GM23248 (cell line): ENCODE measurements at regions not wholly inside any gene's neighbourhood (a gene's known extent, or its start where the extent isn't known, plus 50 kb on each side); places are given as distances from the start of the nearest gene placed in this dataset.

ENCODE experiments used
- DNase-seq: peaks from one replicate; pipeline ENCODE4 v3.0.0-alpha.2; 2015
- H2AFZ ChIP-seq: fragments of 200-600 bp; sonication (generic); 2 replicates; pipeline ENCODE4 v1.6.1; 2016; ENCODE audit warnings: antibody characterized with exemption
- H3F3A ChIP-seq: fragments of 200-600 bp; sonication (generic); 2 replicates; pipeline ENCODE4 v1.6.1; 2016; ENCODE audit warnings: mild to moderate bottlenecking, antibody characterized with exemption, mixed run types; ENCODE audit not compliant: insufficient read depth
- H3K27ac ChIP-seq: fragments of 200-600 bp; sonication (generic); 2 replicates; pipeline ENCODE4 v1.5.1; 2016; ENCODE audit warnings: mild to moderate bottlenecking
- H3K27me3 ChIP-seq: fragments of 200-600 bp; sonication (generic); replicated peaks from 2 replicates; pipeline ENCODE4 v1.6.1; 2016; ENCODE audit warnings: mild to moderate bottlenecking; ENCODE audit not compliant: insufficient read depth
- H3K36me3 ChIP-seq: fragments of 200-600 bp; sonication (generic); 2 replicates; pipeline ENCODE4 v1.6.1; 2016; ENCODE audit warnings: low read depth, mild to moderate bottlenecking
- H3K4me1 ChIP-seq: fragments of 200-600 bp; sonication (generic); 2 replicates; pipeline ENCODE4 v1.6.1; 2016; ENCODE audit warnings: mild to moderate bottlenecking; ENCODE audit not compliant: insufficient read depth
- H3K4me2 ChIP-seq: fragments of 200-600 bp; sonication (generic); one replicate; pipeline ENCODE4 v1.6.1; 2016; ENCODE audit warnings: mild to moderate bottlenecking; ENCODE audit not compliant: unreplicated experiment
- H3K4me3 ChIP-seq: fragments of 200-600 bp; sonication (generic); 2 replicates; pipeline ENCODE4 v1.5.1; 2016; ENCODE audit warnings: mild to moderate bottlenecking
- H3K79me2 ChIP-seq: fragments of 200-600 bp; sonication (generic); 2 replicates; pipeline ENCODE4 v1.6.1; 2016; ENCODE audit warnings: mild to moderate bottlenecking; ENCODE audit not compliant: insufficient read depth
- H3K9ac ChIP-seq: fragments of 200-600 bp; sonication (generic); 2 replicates; pipeline ENCODE4 v1.6.1; 2016; ENCODE audit warnings: mild to moderate bottlenecking
- H3K9me2 ChIP-seq: fragments of 200-600 bp; sonication (generic); 2 replicates; pipeline ENCODE4 v1.6.1; 2016; ENCODE audit warnings: mixed run types, mild to moderate bottlenecking, moderate library complexity; ENCODE audit not compliant: insufficient read depth
- H3K9me3 ChIP-seq: fragments of 200-600 bp; sonication (generic); one replicate; pipeline ENCODE4 v1.6.1; 2017; ENCODE audit warnings: low read depth
- H4K20me1 ChIP-seq: fragments of 200-600 bp; sonication (generic); 2 replicates; pipeline ENCODE4 v1.6.0; 2016; ENCODE audit not compliant: insufficient read depth
- EZH2 ChIP-seq: fragments of 200-600 bp; sonication (generic); IDR thresholded peaks from 2 replicates; pipeline ENCODE4 v1.6.1; 2018; ENCODE audit warnings: antibody characterized with exemption, mild to moderate bottlenecking; ENCODE audit not compliant: insufficient read depth, poor library complexity, severe bottlenecking
- EZH2phosphoT487 ChIP-seq: fragments of 200-600 bp; sonication (generic); IDR thresholded peaks from 2 replicates; pipeline ENCODE4 v1.6.1; 2018; ENCODE audit warnings: antibody characterized with exemption, moderate library complexity, mild to moderate bottlenecking, low read depth; ENCODE audit not compliant: insufficient read depth
- WGBS, 2 experiments: methylation state at CpG; one replicate each; pipeline ENCODE4 v1.1.6; 2015 to 2017; ENCODE audit warnings: low lambda C conversion rate in 2 of 2, low coverage in 1 of 2; ENCODE audit errors: missing lambda C conversion rate in 2 of 2; 5-methylcytosine and 5-hydroxymethylcytosine counted together
- in situ Hi-C: fragments of 300-500 bp; cut with MboI; formaldehyde crosslinking; loops from 2 replicates; pipeline ENCODE4 v1.15.0; 2020

GRCh38 chr7:106545275-106545674, 115.7 kb downstream of the CCDC71L start:
- TF ChIP-seq EZH2 (no peak), EZH2phosphoT487 (no peak)
- in situ Hi-C loops = no loop called here
- Histone ChIP-seq H3K36me3 (no peaks in the 10 kb centered on the region), H3K79me2 (no peaks in the 10 kb centered on the region), H3K9ac (no peak overlapping the region), H3F3A (peaks cover 18% of the 10 kb centered on the region), H3K4me3 (no peak overlapping the region), H3K9me3 (no peaks in the 10 kb centered on the region), H3K27me3 (no peaks in the 10 kb centered on the region), H3K27ac (no peak overlapping the region), H2AFZ (no peak overlapping the region; the same call in 1 of the 2 replicates), H4K20me1 (no peaks in the 10 kb centered on the region), H3K9me2 (no peaks in the 10 kb centered on the region), H3K4me2 (no peak overlapping the region), H3K4me1 (peaks cover 28% of the 10 kb centered on the region)
- 92 to 93% methylated on average over 3 of the region's 3 CpGs for WGBS, 2 experiments
- no peak for DNase-seq

DNA sequence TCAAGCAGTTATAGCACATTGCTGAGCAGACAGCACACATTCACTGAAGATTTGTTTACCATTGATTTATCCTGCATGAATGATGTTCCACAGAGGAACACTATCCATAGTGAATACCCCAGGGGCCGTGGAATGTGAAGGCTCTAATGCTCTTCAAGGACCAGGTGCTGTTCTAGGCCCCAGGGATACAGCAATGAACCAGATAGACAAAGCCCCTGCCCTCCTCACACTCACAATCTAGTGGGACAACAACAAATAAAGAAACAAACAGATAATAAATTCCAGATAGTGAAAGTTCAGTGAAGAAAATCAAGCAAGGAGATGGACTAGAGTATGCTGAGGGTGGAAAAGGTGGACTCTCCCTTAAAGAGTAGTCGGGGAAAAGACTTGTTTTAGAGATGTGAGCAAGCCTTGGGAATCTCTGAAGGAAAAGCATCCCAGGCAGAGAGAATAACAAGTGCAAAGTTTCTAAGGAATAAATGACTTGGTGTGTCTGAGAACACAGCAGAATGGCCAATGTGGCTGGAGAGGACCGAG, 117.7 kb downstream of the CCDC71L start:
- no peak for DNase-seq
- in situ Hi-C loops = no loop called here
- Histone ChIP-seq H3K4me2 (peak overlapping the region; percentile 40), H3K79me2 (no peaks in the 10 kb centered on the region), H3K27me3 (no peaks in the 10 kb centered on the region), H2AFZ (peak overlapping the region; percentile 75), H3K36me3 (no peaks in the 10 kb centered on the region), H3F3A (peaks cover 28% of the 10 kb centered on the region), H3K4me1 (peaks cover 36% of the 10 kb centered on the region), H4K20me1 (no peaks in the 10 kb centered on the region), H3K9ac (peak overlapping the region; percentile 54), H3K9me2 (no peaks in the 10 kb centered on the region), H3K27ac (peak overlapping the region; percentile 69), H3K4me3 (0 out of 2 replicates have a peak overlapping the region, but pooled peaks have one; percentile 16), H3K9me3 (no peaks in the 10 kb centered on the region)
- WGBS, 2 experiments = 34 to 44% methylated on average over 3 of the region's 3 CpGs
- TF ChIP-seq EZH2phosphoT487 (no peak), EZH2 (no peak)

DNA sequence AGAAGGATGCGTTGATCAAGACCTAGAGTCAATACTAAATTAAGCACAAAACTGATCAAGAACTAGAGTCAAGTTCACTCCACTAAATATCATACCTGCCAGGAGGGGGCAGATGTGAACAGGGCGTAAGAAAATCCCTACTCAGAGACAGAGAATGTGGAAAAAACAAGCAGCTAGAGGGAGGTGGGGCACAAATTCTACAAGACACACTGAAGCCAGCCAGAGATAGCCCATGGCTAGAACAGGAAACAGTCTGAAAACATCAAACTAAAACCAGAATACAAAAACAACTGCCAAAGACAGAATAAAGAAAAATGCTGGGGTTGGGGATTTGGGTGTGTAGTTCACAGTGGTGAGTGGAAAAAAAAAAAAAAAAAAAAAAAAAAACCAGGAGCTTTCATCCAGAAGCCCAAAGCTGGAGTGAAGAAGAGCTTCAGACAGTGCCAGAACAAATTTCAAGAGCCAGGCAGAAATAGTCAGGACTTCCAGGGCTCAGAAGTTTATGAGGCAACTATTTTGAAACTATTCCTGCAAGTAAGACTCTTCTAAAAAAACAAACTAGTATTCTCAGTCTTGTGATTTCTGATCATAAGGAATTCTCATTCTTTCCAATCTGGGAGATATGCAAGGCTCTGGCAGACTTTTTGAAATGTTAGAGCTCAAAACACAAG, 118.3 kb downstream of the CCDC71L start:
- peak overlapping the region; percentile 69 for H3K27ac ChIP-seq
- 0 out of 2 replicates have a peak overlapping the region, but pooled peaks have one; percentile 16 for H3K4me3 ChIP-seq
- no peaks in the 10 kb centered on the region for H3K79me2 ChIP-seq
- DNase-seq = peak; percentile 90
- no peak for TF ChIP-seq EZH2
- TF ChIP-seq EZH2phosphoT487 = no peak
- H3K36me3 ChIP-seq = no peaks in the 10 kb centered on the region
- H3K27me3 ChIP-seq = no peaks in the 10 kb centered on the region
- in situ Hi-C loops = no loop called here
- H3K9ac ChIP-seq = peak overlapping the region; percentile 54
- no peaks in the 10 kb centered on the region for H3K9me3 ChIP-seq
- 38 to 40% methylated on average over 2 of the region's 2 CpGs for WGBS, 2 experiments
- H3K4me2 ChIP-seq = peak overlapping the region; percentile 40
- H2AFZ ChIP-seq = peak overlapping the region; percentile 75
- H4K20me1 ChIP-seq = no peaks in the 10 kb centered on the region
- peaks cover 42% of the 10 kb centered on the region for H3K4me1 ChIP-seq
- no peaks in the 10 kb centered on the region for H3K9me2 ChIP-seq
- peaks cover 30% of the 10 kb centered on the region for H3F3A ChIP-seq

- peak; percentile 51 for DNase-seq
- Histone ChIP-seq H3K4me2 (peak overlapping the region; percentile 20), H3K9ac (no peak overlapping the region), H3K27me3 (no peaks in the 10 kb centered on the region), H3K36me3 (no peaks in the 10 kb centered on the region), H3F3A (peaks cover 30% of the 10 kb centered on the region), H3K9me3 (no peaks in the 10 kb centered on the region), H3K4me1 (peaks cover 51% of the 10 kb centered on the region), H3K4me3 (no peak overlapping the region), H3K9me2 (no peaks in the 10 kb centered on the region), H3K27ac (peak overlapping the region; percentile 32; the same call in 1 of the 2 replicates), H4K20me1 (no peaks in the 10 kb centered on the region), H3K79me2 (no peaks in the 10 kb centered on the region), H2AFZ (peak overlapping the region; percentile 38)
- in situ Hi-C loops = no loop called here
- WGBS, 2 experiments = 30 to 46% methylated on average over 5 of the region's 5 CpGs
- TF ChIP-seq EZH2 = no peak
- TF ChIP-seq EZH2phosphoT487 = no peak
Measured at GRCh38 chr7:106538638-106539037, 122.3 kb downstream of the CCDC71L start.
